HL-60 (cell line): ENCODE measurements at regions not wholly inside any gene's neighbourhood (a gene's known extent, or its start where the extent isn't known, plus 50 kb on each side); places are given as distances from the start of the nearest gene placed in this dataset.

Experiments
- DNase-seq, 2 experiments: peaks; one replicate each; pipeline ENCODE4 v3.0.0-alpha.2; 2010 to 2020; ENCODE audit warnings: low read depth in 1 of 2, low spot score in 1 of 2
- H3K27ac ChIP-seq: fragments of 250-450 bp; sonication (Bioruptor Pico); replicated peaks from 2 replicates; pipeline ENCODE4 v1.5.1; 2020; ENCODE audit warnings: mild to moderate bottlenecking, moderate library complexity
- H3K27me3 ChIP-seq: fragments of 250-450 bp; sonication (Bioruptor Pico); 2 replicates; pipeline ENCODE4 v1.5.1; 2021; ENCODE audit warnings: mild to moderate bottlenecking, moderate library complexity; ENCODE audit not compliant: insufficient read depth, poor library complexity, severe bottlenecking
- H3K4me3 ChIP-seq: replicated peaks from 2 replicates; pipeline ENCODE4 v1.5.1; 2011; ENCODE audit warnings: mild to moderate bottlenecking, control low read depth, low read length; ENCODE audit not compliant: insufficient read depth
- GABPA ChIP-seq: IDR thresholded peaks from 2 replicates; pipeline ENCODE4 v1.6.1; 2012; ENCODE audit warnings: low read depth
- POLR2AphosphoS5 ChIP-seq: IDR thresholded peaks from 2 replicates; pipeline ENCODE4 v1.6.1; 2012; ENCODE audit warnings: low read depth
- SPI1 ChIP-seq: IDR thresholded peaks from 2 replicates; pipeline ENCODE4 v1.6.1; 2012; ENCODE audit warnings: low read depth, mild to moderate bottlenecking, borderline replicate concordance
- TF ChIP-seq, protein P1 (sequence below): IDR thresholded peaks from 2 replicates; pipeline ENCODE4 v1.6.1; 2012; ENCODE audit warnings: low read depth; ENCODE audit not compliant: insufficient replicate concordance
- TF ChIP-seq, protein P2 (sequence below): IDR thresholded peaks from one replicate; pipeline ENCODE4 v1.5.1; 2011; ENCODE audit warnings: low read length, control low read depth, inconsistent platforms; ENCODE audit not compliant: insufficient read depth

DNA sequence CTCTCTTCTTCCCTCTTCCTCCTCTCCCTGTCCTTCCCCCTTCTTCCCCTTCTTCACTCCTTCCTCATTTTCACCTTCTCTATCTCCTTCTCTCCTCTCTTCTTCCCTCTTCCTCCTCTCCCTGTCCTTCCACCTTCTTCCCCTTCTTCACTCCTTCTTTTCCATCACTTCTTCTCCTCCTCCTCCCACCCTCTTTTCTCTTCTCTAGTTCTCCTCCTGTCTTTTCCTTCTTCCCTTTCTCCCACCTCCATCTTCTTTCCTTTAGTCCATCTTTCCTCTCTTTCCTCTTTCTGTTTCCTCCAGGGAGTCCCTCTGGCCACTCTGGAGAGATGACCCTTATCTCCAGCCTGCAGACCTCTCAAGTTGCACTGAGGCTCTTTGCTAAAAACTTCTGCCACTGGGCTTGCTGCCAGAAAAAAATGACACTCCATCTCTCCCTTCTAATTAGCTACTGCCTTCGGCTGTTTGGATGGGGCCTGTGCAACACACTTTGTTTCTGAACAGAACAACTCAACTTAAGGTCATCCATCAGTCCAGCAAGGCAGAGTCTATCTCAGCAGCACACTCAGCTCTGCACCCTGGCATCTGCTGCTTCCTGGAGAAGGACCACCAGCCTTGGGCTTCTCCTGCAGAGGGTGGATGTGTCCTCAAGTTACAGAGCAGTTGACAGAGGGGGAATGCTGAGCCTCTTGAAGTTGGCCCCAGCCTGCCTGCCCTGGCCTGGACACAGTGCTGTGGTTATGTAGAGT lies 538.8 kb downstream of the MATN1 start:
- TF ChIP-seq SPI1: no peak
- TF ChIP-seq POLR2AphosphoS5: no peak
- TF ChIP-seq, protein P1, sequence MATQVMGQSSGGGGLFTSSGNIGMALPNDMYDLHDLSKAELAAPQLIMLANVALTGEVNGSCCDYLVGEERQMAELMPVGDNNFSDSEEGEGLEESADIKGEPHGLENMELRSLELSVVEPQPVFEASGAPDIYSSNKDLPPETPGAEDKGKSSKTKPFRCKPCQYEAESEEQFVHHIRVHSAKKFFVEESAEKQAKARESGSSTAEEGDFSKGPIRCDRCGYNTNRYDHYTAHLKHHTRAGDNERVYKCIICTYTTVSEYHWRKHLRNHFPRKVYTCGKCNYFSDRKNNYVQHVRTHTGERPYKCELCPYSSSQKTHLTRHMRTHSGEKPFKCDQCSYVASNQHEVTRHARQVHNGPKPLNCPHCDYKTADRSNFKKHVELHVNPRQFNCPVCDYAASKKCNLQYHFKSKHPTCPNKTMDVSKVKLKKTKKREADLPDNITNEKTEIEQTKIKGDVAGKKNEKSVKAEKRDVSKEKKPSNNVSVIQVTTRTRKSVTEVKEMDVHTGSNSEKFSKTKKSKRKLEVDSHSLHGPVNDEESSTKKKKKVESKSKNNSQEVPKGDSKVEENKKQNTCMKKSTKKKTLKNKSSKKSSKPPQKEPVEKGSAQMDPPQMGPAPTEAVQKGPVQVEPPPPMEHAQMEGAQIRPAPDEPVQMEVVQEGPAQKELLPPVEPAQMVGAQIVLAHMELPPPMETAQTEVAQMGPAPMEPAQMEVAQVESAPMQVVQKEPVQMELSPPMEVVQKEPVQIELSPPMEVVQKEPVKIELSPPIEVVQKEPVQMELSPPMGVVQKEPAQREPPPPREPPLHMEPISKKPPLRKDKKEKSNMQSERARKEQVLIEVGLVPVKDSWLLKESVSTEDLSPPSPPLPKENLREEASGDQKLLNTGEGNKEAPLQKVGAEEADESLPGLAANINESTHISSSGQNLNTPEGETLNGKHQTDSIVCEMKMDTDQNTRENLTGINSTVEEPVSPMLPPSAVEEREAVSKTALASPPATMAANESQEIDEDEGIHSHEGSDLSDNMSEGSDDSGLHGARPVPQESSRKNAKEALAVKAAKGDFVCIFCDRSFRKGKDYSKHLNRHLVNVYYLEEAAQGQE: no peak
- no peak for TF ChIP-seq GABPA
- TF ChIP-seq, protein P2, sequence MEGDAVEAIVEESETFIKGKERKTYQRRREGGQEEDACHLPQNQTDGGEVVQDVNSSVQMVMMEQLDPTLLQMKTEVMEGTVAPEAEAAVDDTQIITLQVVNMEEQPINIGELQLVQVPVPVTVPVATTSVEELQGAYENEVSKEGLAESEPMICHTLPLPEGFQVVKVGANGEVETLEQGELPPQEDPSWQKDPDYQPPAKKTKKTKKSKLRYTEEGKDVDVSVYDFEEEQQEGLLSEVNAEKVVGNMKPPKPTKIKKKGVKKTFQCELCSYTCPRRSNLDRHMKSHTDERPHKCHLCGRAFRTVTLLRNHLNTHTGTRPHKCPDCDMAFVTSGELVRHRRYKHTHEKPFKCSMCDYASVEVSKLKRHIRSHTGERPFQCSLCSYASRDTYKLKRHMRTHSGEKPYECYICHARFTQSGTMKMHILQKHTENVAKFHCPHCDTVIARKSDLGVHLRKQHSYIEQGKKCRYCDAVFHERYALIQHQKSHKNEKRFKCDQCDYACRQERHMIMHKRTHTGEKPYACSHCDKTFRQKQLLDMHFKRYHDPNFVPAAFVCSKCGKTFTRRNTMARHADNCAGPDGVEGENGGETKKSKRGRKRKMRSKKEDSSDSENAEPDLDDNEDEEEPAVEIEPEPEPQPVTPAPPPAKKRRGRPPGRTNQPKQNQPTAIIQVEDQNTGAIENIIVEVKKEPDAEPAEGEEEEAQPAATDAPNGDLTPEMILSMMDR: no peak
- Histone ChIP-seq H3K27me3 (no peaks in the 10 kb centered on the region), H3K4me3 (no peak overlapping the region), H3K27ac (no peak overlapping the region)
- DNase-seq: no peak

DNA sequence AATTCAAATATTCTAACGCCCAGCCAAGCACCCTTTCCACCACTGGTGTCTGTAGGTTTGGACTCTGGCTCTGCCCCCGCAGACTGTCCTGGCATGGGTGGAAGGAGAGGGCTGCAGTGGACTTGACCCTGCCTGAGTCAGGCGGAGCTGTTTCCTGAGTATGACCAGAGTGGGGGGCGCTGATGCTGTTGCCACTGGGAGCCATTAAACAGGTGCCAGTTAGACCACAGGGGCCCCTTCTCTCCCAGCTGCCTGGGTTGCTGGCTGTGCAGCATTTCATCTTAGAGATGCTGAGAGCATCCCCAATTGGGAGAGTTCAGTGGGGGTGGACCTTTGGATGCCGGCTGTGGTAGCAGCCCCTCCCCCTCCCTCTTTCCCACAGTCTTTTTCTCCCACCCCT lies 539.5 kb downstream of the MATN1 start:
- Histone ChIP-seq H3K27me3 (no peaks in the 10 kb centered on the region), H3K4me3 (no peak overlapping the region), H3K27ac (no peak overlapping the region)
- TF ChIP-seq, protein P2: no peak
- no peak for TF ChIP-seq GABPA
- TF ChIP-seq POLR2AphosphoS5: no peak
- no peak for TF ChIP-seq SPI1
- TF ChIP-seq, protein P1: no peak
- no peak for DNase-seq

DNA sequence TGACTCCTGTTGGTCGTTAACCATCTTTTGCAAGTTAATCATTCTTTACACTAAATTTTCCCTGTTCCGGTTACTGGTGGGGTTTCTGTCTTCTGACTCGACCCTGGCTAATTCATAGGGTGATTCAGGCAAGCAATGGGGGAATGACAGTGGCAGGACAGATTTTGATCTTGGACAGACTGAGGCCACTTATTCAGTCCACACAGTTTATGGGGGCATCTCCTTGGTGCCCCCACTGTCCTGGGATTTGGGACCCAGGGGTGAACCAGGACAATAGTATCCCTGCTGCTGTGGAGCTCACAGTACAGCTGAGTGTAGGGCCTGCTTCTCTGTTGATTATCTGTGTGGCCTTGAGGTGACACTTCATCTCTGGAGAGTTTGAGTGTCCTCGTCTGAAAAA lies 540.4 kb downstream of the MATN1 start:
- no peak for TF ChIP-seq SPI1
- TF ChIP-seq POLR2AphosphoS5: no peak
- TF ChIP-seq, protein P2: no peak
- TF ChIP-seq, protein P1: no peak
- DNase-seq: no peak

More for the DNA sequence above, 540.4 kb downstream of the MATN1 start:
- Histone ChIP-seq H3K4me3 (no peak overlapping the region), H3K27ac (no peak overlapping the region), H3K27me3 (no peaks in the 10 kb centered on the region)
